Tibial nerve (tissue), 4 donors: ENCODE measurements at regions not wholly inside any gene's neighbourhood (a gene's known extent, or its start where the extent isn't known, plus 50 kb on each side); places are given as distances from the start of the nearest gene placed in this dataset.

Experiments
- EP300 ChIP-seq, 2 donors: sonication (generic); formaldehyde crosslinking; IDR thresholded peaks; one replicate each; pipeline ENCODE4 v1.6.1; 2017; ENCODE audit warnings: antibody characterized with exemption in 2 of 2, mild to moderate bottlenecking in 1 of 2
- POLR2A ChIP-seq, 2 donors: fragments of 450-650 bp; IDR thresholded peaks; one replicate each; pipeline ENCODE4 v1.6.1; 2017; ENCODE audit warnings: antibody characterized with exemption in 2 of 2, mild to moderate bottlenecking in 2 of 2, moderate library complexity in 2 of 2
- TF ChIP-seq, protein P1 (sequence below), 5 experiments: fragments of 200-600 bp in 3 of 5; fragments of 450-650 bp in 2 of 5; sonication (generic) in 3 of 5; IDR thresholded peaks; one replicate each; pipeline ENCODE4 v1.5.1; 2016 to 2019; ENCODE audit warnings: antibody characterized with exemption in 5 of 5, mild to moderate bottlenecking in 3 of 5, moderate library complexity in 2 of 5

DNA sequence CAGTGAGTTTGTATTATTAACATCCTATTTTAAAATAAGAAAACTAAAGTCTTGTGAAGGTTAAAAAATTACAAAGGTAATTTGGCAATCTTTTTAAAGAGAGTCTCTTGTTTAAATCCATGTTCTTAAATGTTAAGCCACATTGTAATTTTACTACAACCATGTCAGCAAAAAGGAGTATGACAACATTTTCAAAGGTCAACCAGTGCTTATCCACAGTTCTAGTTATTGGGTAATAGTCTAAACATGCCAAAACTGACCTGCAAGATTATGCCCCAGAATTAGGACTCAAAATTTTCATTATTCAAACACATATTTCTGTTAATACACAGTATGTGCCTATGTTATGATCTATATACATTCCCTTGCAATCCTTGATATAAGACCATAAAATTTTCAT is 1312.6 kb upstream of the CHAC2 start:
- TF ChIP-seq POLR2A (IDR thresholded peaks at IDR 0.05) (no peak), EP300 (IDR thresholded peaks at IDR 0.05) (no peak)
- TF ChIP-seq, protein P1, sequence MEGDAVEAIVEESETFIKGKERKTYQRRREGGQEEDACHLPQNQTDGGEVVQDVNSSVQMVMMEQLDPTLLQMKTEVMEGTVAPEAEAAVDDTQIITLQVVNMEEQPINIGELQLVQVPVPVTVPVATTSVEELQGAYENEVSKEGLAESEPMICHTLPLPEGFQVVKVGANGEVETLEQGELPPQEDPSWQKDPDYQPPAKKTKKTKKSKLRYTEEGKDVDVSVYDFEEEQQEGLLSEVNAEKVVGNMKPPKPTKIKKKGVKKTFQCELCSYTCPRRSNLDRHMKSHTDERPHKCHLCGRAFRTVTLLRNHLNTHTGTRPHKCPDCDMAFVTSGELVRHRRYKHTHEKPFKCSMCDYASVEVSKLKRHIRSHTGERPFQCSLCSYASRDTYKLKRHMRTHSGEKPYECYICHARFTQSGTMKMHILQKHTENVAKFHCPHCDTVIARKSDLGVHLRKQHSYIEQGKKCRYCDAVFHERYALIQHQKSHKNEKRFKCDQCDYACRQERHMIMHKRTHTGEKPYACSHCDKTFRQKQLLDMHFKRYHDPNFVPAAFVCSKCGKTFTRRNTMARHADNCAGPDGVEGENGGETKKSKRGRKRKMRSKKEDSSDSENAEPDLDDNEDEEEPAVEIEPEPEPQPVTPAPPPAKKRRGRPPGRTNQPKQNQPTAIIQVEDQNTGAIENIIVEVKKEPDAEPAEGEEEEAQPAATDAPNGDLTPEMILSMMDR (IDR thresholded peaks at IDR 0.05) = no peak
